Fibroblast of villous mesenchyme (primary cell): ENCODE measurements at regions not wholly inside any gene's neighbourhood (a gene's known extent, or its start where the extent isn't known, plus 50 kb on each side); places are given as distances from the start of the nearest gene placed in this dataset.

ENCODE experiments used
- DNase-seq: peaks from one replicate; pipeline ENCODE4 v3.0.0-alpha.2; 2010; ENCODE audit warnings: low read depth
- H3K4me3 ChIP-seq: 2 replicates; pipeline ENCODE4 v1.5.1; 2011; ENCODE audit warnings: low read depth, mild to moderate bottlenecking, low read length
- CTCF ChIP-seq: IDR thresholded peaks from 2 replicates; pipeline ENCODE4 v1.5.1; 2012; ENCODE audit warnings: low read depth, mild to moderate bottlenecking, low read length; ENCODE audit not compliant: insufficient read depth

- no peak for TF ChIP-seq CTCF
- no peak for DNase-seq
- no peak overlapping the region for H3K4me3 ChIP-seq
Measured at GRCh38 chr15:92523176-92523575, 129.5 kb downstream of the ST8SIA2 start.

GRCh38 chr15:92521624-92522008 is 127.9 kb downstream of the ST8SIA2 start:
- no peak overlapping the region for H3K4me3 ChIP-seq
- DNase-seq: peak; percentile 80
- TF ChIP-seq CTCF: peak; percentile 80

- H3K4me3 ChIP-seq: no peak overlapping the region
- DNase-seq: no peak
- no peak for TF ChIP-seq CTCF
Measured at GRCh38 chr15:92520914-92521623, 127.4 kb downstream of the ST8SIA2 start.

GRCh38 chr15:92519709-92520108 is 126.0 kb downstream of the ST8SIA2 start:
- no peak overlapping the region for H3K4me3 ChIP-seq
- DNase-seq: no peak
- no peak for TF ChIP-seq CTCF
